DOHH2 (cell line): ENCODE measurements at regions not wholly inside any gene's neighbourhood (a gene's known extent, or its start where the extent isn't known, plus 50 kb on each side); places are given as distances from the start of the nearest gene placed in this dataset.

Experiments used
- H3F3A ChIP-seq: fragments of 200-600 bp; sonication (generic), shearing (Covaris generic); 2 replicates; pipeline ENCODE4 v1.6.0; 2016; ENCODE audit warnings: antibody characterized with exemption, mild to moderate bottlenecking; ENCODE audit not compliant: control insufficient read depth, insufficient read depth
- H3K27ac ChIP-seq: fragments of 200-600 bp; sonication (generic); 2 replicates; pipeline ENCODE4 v1.5.1; 2014; ENCODE audit warnings: low read depth, mild to moderate bottlenecking, low read length, moderate library complexity
- H3K27me3 ChIP-seq: fragments of 200-600 bp; sonication (generic); 2 replicates; pipeline ENCODE4 v1.6.1; 2014; ENCODE audit warnings: mild to moderate bottlenecking, low read length, mixed read lengths; ENCODE audit not compliant: control insufficient read depth
- H3K36me3 ChIP-seq: fragments of 200-600 bp; sonication (generic); 2 replicates; pipeline ENCODE4 v1.6.1; 2014; ENCODE audit warnings: mild to moderate bottlenecking, low read length, moderate library complexity, mixed read lengths; ENCODE audit not compliant: control insufficient read depth
- H3K4me1 ChIP-seq: fragments of 200-600 bp; sonication (generic); 2 replicates; pipeline ENCODE4 v1.6.1; 2014; ENCODE audit warnings: mild to moderate bottlenecking, low read length, mixed read lengths; ENCODE audit not compliant: control insufficient read depth
- H3K4me2 ChIP-seq: fragments of 200-600 bp; sonication (generic); 2 replicates; pipeline ENCODE4 v1.6.0; 2014; ENCODE audit warnings: mild to moderate bottlenecking, low read length, moderate library complexity
- H3K4me3 ChIP-seq: fragments of 200-600 bp; sonication (generic); 2 replicates; pipeline ENCODE4 v1.5.1; 2014; ENCODE audit warnings: mild to moderate bottlenecking, low read length, mixed read lengths
- H3K79me2 ChIP-seq: fragments of 200-600 bp; sonication (generic); 2 replicates; pipeline ENCODE4 v1.6.1; 2014; ENCODE audit warnings: mild to moderate bottlenecking, low read length, mixed read lengths; ENCODE audit not compliant: control insufficient read depth
- H3K9me2 ChIP-seq: fragments of 200-600 bp; sonication (generic); replicated peaks from 2 replicates; pipeline ENCODE4 v1.6.1; 2014; ENCODE audit warnings: mild to moderate bottlenecking, low read length, mixed read lengths; ENCODE audit not compliant: control insufficient read depth
- H3K9me3 ChIP-seq: fragments of 200-600 bp; sonication (generic); 2 replicates; pipeline ENCODE4 v1.6.1; 2014; ENCODE audit warnings: antibody characterized with exemption, low read length, mixed read lengths; ENCODE audit not compliant: control insufficient read depth, insufficient read depth
- H4K20me1 ChIP-seq: fragments of 200-600 bp; sonication (generic); 2 replicates; pipeline ENCODE4 v1.6.0; 2014; ENCODE audit warnings: low read depth, mild to moderate bottlenecking, antibody characterized with exemption, low read length, moderate library complexity; ENCODE audit not compliant: control insufficient read depth, insufficient read depth
- CTCF ChIP-seq: fragments of 200-600 bp; sonication (generic); IDR thresholded peaks from one replicate; pipeline ENCODE4 v1.5.1; 2014; ENCODE audit warnings: antibody characterized with exemption, mild to moderate bottlenecking, low read depth, low read length; ENCODE audit not compliant: poor library complexity, severe bottlenecking
- EZH2phosphoT487 ChIP-seq: fragments of 200-600 bp; sonication (generic); IDR thresholded peaks from 2 replicates; pipeline ENCODE4 v1.6.1; 2017; ENCODE audit warnings: borderline replicate concordance, mild to moderate bottlenecking, antibody characterized with exemption, low read length, moderate library complexity, mixed read lengths

- H3K27me3 ChIP-seq: no peaks in the 10 kb centered on the region
- H3K9me3 ChIP-seq: no peaks in the 10 kb centered on the region
- H3K4me1 ChIP-seq: no peaks in the 10 kb centered on the region
- H3K79me2 ChIP-seq: no peaks in the 10 kb centered on the region
- no peak overlapping the region for H3K27ac ChIP-seq
- H3F3A ChIP-seq: no peaks in the 10 kb centered on the region
- no peak for TF ChIP-seq CTCF
- TF ChIP-seq EZH2phosphoT487: no peak
- H3K9me2 ChIP-seq: no peaks in the 10 kb centered on the region
- H3K36me3 ChIP-seq: no peaks in the 10 kb centered on the region
- no peak overlapping the region for H3K4me3 ChIP-seq
- H4K20me1 ChIP-seq: no peaks in the 10 kb centered on the region
- no peak overlapping the region for H3K4me2 ChIP-seq
These were observed 92.9 kb upstream of the NOX3 start for GRCh38 chr6:155548576-155548975.

- Histone ChIP-seq H3K27ac (no peak overlapping the region), H3K36me3 (no peaks in the 10 kb centered on the region), H3K4me3 (no peak overlapping the region), H3K79me2 (no peaks in the 10 kb centered on the region), H3K4me1 (no peaks in the 10 kb centered on the region), H3K9me3 (no peaks in the 10 kb centered on the region), H4K20me1 (no peaks in the 10 kb centered on the region), H3K9me2 (no peaks in the 10 kb centered on the region), H3K27me3 (no peaks in the 10 kb centered on the region), H3K4me2 (no peak overlapping the region), H3F3A (no peaks in the 10 kb centered on the region)
- TF ChIP-seq CTCF: no peak
- TF ChIP-seq EZH2phosphoT487: no peak
These were observed 89.0 kb upstream of the NOX3 start for GRCh38 chr6:155544677-155545076.

GRCh38 chr6:155543166-155543847 lies 87.7 kb upstream of the NOX3 start:
- Histone ChIP-seq H3K27ac (no peak overlapping the region), H3F3A (no peaks in the 10 kb centered on the region), H3K79me2 (no peaks in the 10 kb centered on the region), H3K4me2 (no peak overlapping the region), H3K36me3 (no peaks in the 10 kb centered on the region), H3K27me3 (no peaks in the 10 kb centered on the region), H3K4me3 (no peak overlapping the region), H3K9me2 (no peaks in the 10 kb centered on the region), H3K4me1 (no peaks in the 10 kb centered on the region), H4K20me1 (no peaks in the 10 kb centered on the region), H3K9me3 (no peaks in the 10 kb centered on the region)
- TF ChIP-seq CTCF (no peak), EZH2phosphoT487 (no peak)
